Neural cell (in vitro differentiated cells): ENCODE measurements at regions not wholly inside any gene's neighbourhood (a gene's known extent, or its start where the extent isn't known, plus 50 kb on each side); places are given as distances from the start of the nearest gene placed in this dataset.

Source experiments
- H2AFZ ChIP-seq: fragments of 200-600, 300-800 bp; sonication (generic), shearing (Covaris generic); 2 replicates; pipeline ENCODE4 v1.6.0; 2014; ENCODE audit warnings: low read depth, mild to moderate bottlenecking, antibody characterized with exemption, low read length, moderate library complexity
- H3F3A ChIP-seq: fragments of 200-600 bp; shearing (Covaris generic); 2 replicates; pipeline ENCODE4 v1.6.1; 2016; ENCODE audit warnings: mild to moderate bottlenecking, moderate library complexity, mixed read lengths, antibody characterized with exemption, low read length; ENCODE audit not compliant: insufficient read depth, poor library complexity, severe bottlenecking
- H3K27ac ChIP-seq: fragments of 200-600, 300-800 bp; sonication (generic), shearing (Covaris generic); 2 replicates; pipeline ENCODE4 v1.5.1; 2014; ENCODE audit warnings: mild to moderate bottlenecking, low read length, moderate library complexity
- H3K27me3 ChIP-seq: fragments of 300-800, 200-600 bp; sonication (generic), shearing (Covaris generic); 2 replicates; pipeline ENCODE4 v1.6.0; 2014; ENCODE audit warnings: mild to moderate bottlenecking, low read depth, low read length, moderate library complexity; ENCODE audit not compliant: insufficient read depth
- H3K36me3 ChIP-seq: fragments of 300-800, 200-600 bp; sonication (generic), shearing (Covaris generic); 2 replicates; pipeline ENCODE4 v1.5.1; 2014; ENCODE audit warnings: mild to moderate bottlenecking, antibody characterized with exemption, low read length, moderate library complexity; ENCODE audit not compliant: insufficient read depth
- H3K4me2 ChIP-seq: fragments of 300-800, 200-600 bp; sonication (generic), shearing (Covaris generic); 2 replicates; pipeline ENCODE4 v1.6.0; 2014; ENCODE audit warnings: mild to moderate bottlenecking, low read length
- H3K4me3 ChIP-seq: fragments of 300-800, 200-600 bp; sonication (generic), shearing (Covaris generic); 2 replicates; pipeline ENCODE4 v1.5.1; 2014; ENCODE audit warnings: mild to moderate bottlenecking, low read length, moderate library complexity
- H3K79me2 ChIP-seq: fragments of 200-600 bp; shearing (Covaris generic); replicated peaks from 2 replicates; pipeline ENCODE4 v1.6.0; 2014; ENCODE audit warnings: mild to moderate bottlenecking, low read length, moderate library complexity; ENCODE audit not compliant: insufficient read depth
- H3K9ac ChIP-seq: fragments of 300-800, 200-600 bp; sonication (generic), shearing (Covaris generic); 2 replicates; pipeline ENCODE4 v1.6.1; 2016; ENCODE audit warnings: mild to moderate bottlenecking, low read length, mixed read lengths
- H3K9me2 ChIP-seq: fragments of 200-600 bp; shearing (Covaris generic); 2 replicates; pipeline ENCODE4 v1.6.1; 2016; ENCODE audit warnings: mild to moderate bottlenecking, low read length, mixed read lengths; ENCODE audit not compliant: insufficient read depth
- H3K9me3 ChIP-seq: fragments of 200-600, 300-800 bp; sonication (generic), shearing (Covaris generic); 2 replicates; pipeline ENCODE4 v1.6.1; 2016; ENCODE audit warnings: mild to moderate bottlenecking, mixed run types, low read length, moderate library complexity, mixed read lengths
- H4K20me1 ChIP-seq: fragments of 200-600 bp; shearing (Covaris generic); 2 replicates; pipeline ENCODE4 v1.6.1; 2016; ENCODE audit warnings: mild to moderate bottlenecking, mixed run types; ENCODE audit not compliant: insufficient read depth
- EP300 ChIP-seq: fragments of 450-650 bp; conservative IDR thresholded peaks from 2 replicates; pipeline ENCODE4 v1.6.1; 2014; ENCODE audit warnings: antibody characterized with exemption, mild to moderate bottlenecking, moderate library complexity; ENCODE audit not compliant: poor library complexity, severe bottlenecking
- EZH2 ChIP-seq: fragments of 200-600, 300-800 bp; shearing (Covaris generic), sonication (generic); IDR thresholded peaks from 2 replicates; pipeline ENCODE4 v1.6.1; 2014; ENCODE audit warnings: antibody characterized with exemption, low read length, borderline replicate concordance, mild to moderate bottlenecking; ENCODE audit not compliant: insufficient read depth, poor library complexity, severe bottlenecking
- MXI1 ChIP-seq: fragments of 450-650 bp; conservative IDR thresholded peaks from 2 replicates; pipeline ENCODE4 v1.6.1; 2014; ENCODE audit warnings: antibody characterized with exemption, mild to moderate bottlenecking; ENCODE audit not compliant: poor library complexity, severe bottlenecking
- POLR2AphosphoS5 ChIP-seq: IDR thresholded peaks from 2 replicates; pipeline ENCODE4 v1.6.1; 2012
- RAD21 ChIP-seq: fragments of 450-650 bp; conservative IDR thresholded peaks from 2 replicates; pipeline ENCODE4 v1.6.1; 2014; ENCODE audit warnings: antibody characterized with exemption, mild to moderate bottlenecking, moderate library complexity
- SMC3 ChIP-seq: fragments of 450-650 bp; conservative IDR thresholded peaks from 2 replicates; pipeline ENCODE4 v1.6.1; 2014; ENCODE audit warnings: antibody characterized with exemption, mild to moderate bottlenecking, moderate library complexity; ENCODE audit not compliant: poor library complexity
- TAF1 ChIP-seq: IDR thresholded peaks from 2 replicates; pipeline ENCODE4 v1.6.1; 2012; ENCODE audit warnings: low read depth
- TF ChIP-seq, protein P1 (sequence below): IDR thresholded peaks from 2 replicates; pipeline ENCODE4 v1.6.1; 2012; ENCODE audit warnings: borderline replicate concordance
- TF ChIP-seq, protein P2 (sequence below): fragments of 450-650 bp; IDR thresholded peaks from 2 replicates; pipeline ENCODE4 v1.5.1; 2014; ENCODE audit warnings: antibody characterized with exemption, mild to moderate bottlenecking, moderate library complexity; ENCODE audit not compliant: poor library complexity, severe bottlenecking

DNA sequence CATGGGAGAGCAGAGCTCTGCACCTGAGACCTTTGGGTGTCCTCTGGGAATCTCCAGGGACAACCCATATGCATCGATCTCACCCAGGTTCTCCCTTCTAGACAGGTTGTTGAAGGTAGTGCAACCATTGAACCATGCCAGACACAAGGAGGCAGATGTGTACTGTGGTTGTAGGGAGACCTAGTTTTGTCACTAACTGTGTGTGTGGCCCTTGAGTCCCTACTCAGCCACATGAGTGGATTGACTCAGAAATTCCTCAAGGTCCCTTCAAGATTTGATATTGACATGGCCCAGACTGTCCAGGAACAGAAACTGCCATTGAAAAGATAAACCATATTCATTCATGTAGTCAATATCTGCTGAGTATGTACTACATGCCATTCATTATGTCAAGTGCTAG is 396.4 kb upstream of the CCL2 start:
- no peaks in the 10 kb centered on the region for H4K20me1 ChIP-seq
- H2AFZ ChIP-seq, result no peak overlapping the region
- H3F3A ChIP-seq, result no peaks in the 10 kb centered on the region
- no peak overlapping the region for H3K4me2 ChIP-seq
- H3K79me2 ChIP-seq, result no peaks in the 10 kb centered on the region
- no peak overlapping the region for H3K27ac ChIP-seq
- H3K9ac ChIP-seq, result no peak overlapping the region
- TF ChIP-seq SMC3 (no peak), TAF1 (no peak), RAD21 (no peak), POLR2AphosphoS5 (no peak), EZH2 (no peak), EP300 (no peak), MXI1 (no peak)
- TF ChIP-seq, protein P1, sequence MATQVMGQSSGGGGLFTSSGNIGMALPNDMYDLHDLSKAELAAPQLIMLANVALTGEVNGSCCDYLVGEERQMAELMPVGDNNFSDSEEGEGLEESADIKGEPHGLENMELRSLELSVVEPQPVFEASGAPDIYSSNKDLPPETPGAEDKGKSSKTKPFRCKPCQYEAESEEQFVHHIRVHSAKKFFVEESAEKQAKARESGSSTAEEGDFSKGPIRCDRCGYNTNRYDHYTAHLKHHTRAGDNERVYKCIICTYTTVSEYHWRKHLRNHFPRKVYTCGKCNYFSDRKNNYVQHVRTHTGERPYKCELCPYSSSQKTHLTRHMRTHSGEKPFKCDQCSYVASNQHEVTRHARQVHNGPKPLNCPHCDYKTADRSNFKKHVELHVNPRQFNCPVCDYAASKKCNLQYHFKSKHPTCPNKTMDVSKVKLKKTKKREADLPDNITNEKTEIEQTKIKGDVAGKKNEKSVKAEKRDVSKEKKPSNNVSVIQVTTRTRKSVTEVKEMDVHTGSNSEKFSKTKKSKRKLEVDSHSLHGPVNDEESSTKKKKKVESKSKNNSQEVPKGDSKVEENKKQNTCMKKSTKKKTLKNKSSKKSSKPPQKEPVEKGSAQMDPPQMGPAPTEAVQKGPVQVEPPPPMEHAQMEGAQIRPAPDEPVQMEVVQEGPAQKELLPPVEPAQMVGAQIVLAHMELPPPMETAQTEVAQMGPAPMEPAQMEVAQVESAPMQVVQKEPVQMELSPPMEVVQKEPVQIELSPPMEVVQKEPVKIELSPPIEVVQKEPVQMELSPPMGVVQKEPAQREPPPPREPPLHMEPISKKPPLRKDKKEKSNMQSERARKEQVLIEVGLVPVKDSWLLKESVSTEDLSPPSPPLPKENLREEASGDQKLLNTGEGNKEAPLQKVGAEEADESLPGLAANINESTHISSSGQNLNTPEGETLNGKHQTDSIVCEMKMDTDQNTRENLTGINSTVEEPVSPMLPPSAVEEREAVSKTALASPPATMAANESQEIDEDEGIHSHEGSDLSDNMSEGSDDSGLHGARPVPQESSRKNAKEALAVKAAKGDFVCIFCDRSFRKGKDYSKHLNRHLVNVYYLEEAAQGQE, result no peak
- TF ChIP-seq, protein P2, sequence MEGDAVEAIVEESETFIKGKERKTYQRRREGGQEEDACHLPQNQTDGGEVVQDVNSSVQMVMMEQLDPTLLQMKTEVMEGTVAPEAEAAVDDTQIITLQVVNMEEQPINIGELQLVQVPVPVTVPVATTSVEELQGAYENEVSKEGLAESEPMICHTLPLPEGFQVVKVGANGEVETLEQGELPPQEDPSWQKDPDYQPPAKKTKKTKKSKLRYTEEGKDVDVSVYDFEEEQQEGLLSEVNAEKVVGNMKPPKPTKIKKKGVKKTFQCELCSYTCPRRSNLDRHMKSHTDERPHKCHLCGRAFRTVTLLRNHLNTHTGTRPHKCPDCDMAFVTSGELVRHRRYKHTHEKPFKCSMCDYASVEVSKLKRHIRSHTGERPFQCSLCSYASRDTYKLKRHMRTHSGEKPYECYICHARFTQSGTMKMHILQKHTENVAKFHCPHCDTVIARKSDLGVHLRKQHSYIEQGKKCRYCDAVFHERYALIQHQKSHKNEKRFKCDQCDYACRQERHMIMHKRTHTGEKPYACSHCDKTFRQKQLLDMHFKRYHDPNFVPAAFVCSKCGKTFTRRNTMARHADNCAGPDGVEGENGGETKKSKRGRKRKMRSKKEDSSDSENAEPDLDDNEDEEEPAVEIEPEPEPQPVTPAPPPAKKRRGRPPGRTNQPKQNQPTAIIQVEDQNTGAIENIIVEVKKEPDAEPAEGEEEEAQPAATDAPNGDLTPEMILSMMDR, result no peak
- H3K27me3 ChIP-seq, result no peaks in the 10 kb centered on the region
- H3K4me3 ChIP-seq, result no peak overlapping the region
- H3K36me3 ChIP-seq, result no peaks in the 10 kb centered on the region
- H3K9me3 ChIP-seq, result no peaks in the 10 kb centered on the region
- no peaks in the 10 kb centered on the region for H3K9me2 ChIP-seq

DNA sequence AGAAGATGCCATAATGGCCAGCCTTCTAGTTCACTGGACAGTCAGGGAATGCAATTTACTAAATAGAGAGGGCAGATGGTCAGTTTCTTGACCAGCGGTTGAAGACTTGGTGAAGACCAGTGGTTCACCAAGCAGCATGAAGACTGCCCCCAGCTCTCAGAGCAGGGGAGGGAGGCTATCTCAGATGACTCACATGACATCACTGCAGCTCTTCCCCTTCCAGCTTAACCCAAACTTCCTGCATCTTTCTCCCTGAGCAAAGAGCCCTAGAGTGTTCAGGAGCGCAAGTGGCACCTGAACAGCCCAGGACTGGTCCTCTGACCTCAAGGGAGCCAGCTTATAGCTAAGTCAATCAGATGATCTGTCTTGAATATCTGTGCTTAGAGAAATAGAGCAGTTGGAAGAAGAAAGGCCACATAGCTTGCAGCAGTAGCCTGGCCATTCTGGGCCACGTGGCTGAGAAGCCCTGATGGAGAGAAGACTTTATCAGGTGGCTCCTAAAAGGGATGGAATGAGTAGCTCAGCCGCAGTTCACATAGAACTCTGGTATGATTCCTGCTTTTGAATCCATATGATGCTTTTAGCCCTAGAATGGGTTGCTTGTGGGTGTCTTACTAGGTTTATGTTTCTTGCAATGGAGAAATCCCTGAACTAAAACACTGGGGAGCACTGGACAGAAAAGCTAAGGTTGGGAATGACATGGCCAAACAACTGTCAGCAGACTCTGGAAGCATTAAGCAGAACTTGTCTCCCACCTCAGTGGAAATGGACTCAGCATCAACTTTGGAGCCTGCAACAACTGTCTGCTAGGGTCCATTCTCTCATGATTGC is 392.1 kb upstream of the CCL2 start:
- Histone ChIP-seq H3K27ac (no peak overlapping the region), H3K9me3 (no peaks in the 10 kb centered on the region), H4K20me1 (no peaks in the 10 kb centered on the region), H3K9ac (no peak overlapping the region), H2AFZ (no peak overlapping the region), H3K9me2 (no peaks in the 10 kb centered on the region), H3K4me3 (no peak overlapping the region), H3K27me3 (no peaks in the 10 kb centered on the region), H3F3A (no peaks in the 10 kb centered on the region), H3K4me2 (no peak overlapping the region), H3K36me3 (no peaks in the 10 kb centered on the region), H3K79me2 (no peaks in the 10 kb centered on the region)
- TF ChIP-seq EP300 (no peak), POLR2AphosphoS5 (no peak), MXI1 (no peak), TAF1 (no peak), RAD21 (no peak), EZH2 (no peak)
- TF ChIP-seq, protein P1, result no peak
